ENCODE measurements at regions not wholly inside any gene's neighbourhood (a gene's known extent, or its start where the extent isn't known, plus 50 kb on each side); places are given as distances from the start of the nearest gene placed in this dataset.

GRCh38 chr15:77759896-77760592, 127.3 kb upstream of the LINGO1 start:
- peak; percentile 21 for DNase-seq (ENCODE audit: low read depth)

GRCh38 chr15:77753939-77754338, 121.2 kb upstream of the LINGO1 start:
- no peak for DNase-seq (ENCODE audit: low read depth)

- peak; percentile 3 for DNase-seq (ENCODE audit: low read depth)
These were observed 120.7 kb upstream of the LINGO1 start for GRCh38 chr15:77753281-77753873.

- DNase-seq (ENCODE audit: low read depth), result no peak
These were observed 117.4 kb upstream of the LINGO1 start for GRCh38 chr15:77749998-77750540.

GRCh38 chr15:77749236-77749997, 116.7 kb upstream of the LINGO1 start:
- DNase-seq (ENCODE audit: low read depth), result no peak

- DNase-seq (ENCODE audit: low read depth), result no peak
These were observed 115.7 kb upstream of the LINGO1 start for GRCh38 chr15:77748078-77749064.

GRCh38 chr15:77747175-77748077, 114.7 kb upstream of the LINGO1 start:
- no peak for DNase-seq (ENCODE audit: low read depth)

- DNase-seq (ENCODE audit: low read depth), result no peak
These were observed 113.8 kb upstream of the LINGO1 start for GRCh38 chr15:77746254-77747174.

GRCh38 chr15:77744398-77744797, 111.7 kb upstream of the LINGO1 start:
- DNase-seq (ENCODE audit: low read depth), result no peak

- no peak for DNase-seq (ENCODE audit: low read depth)
These were observed 109.9 kb upstream of the LINGO1 start for GRCh38 chr15:77742570-77742969.

- DNase-seq (ENCODE audit: low read depth), result no peak
These were observed 109.4 kb upstream of the LINGO1 start for GRCh38 chr15:77742127-77742526.

GRCh38 chr15:77741106-77741505, 108.4 kb upstream of the LINGO1 start:
- no peak for DNase-seq (ENCODE audit: low read depth)

- DNase-seq (ENCODE audit: low read depth), result no peak
These were observed 107.1 kb upstream of the LINGO1 start for GRCh38 chr15:77739591-77740378.

GRCh38 chr15:77738441-77739302, 106.0 kb upstream of the LINGO1 start:
- no peak for DNase-seq (ENCODE audit: low read depth)

GRCh38 chr15:77738038-77738370, 105.3 kb upstream of the LINGO1 start:
- no peak for DNase-seq (ENCODE audit: low read depth)

GRCh38 chr15:77737238-77738037, 104.7 kb upstream of the LINGO1 start:
- no peak for DNase-seq (ENCODE audit: low read depth)

GRCh38 chr15:77734306-77734705, 101.6 kb upstream of the LINGO1 start:
- DNase-seq (ENCODE audit: low read depth), result no peak

Measured in stromal cell of bone marrow (primary cell).